ENCODE measurements at regions not wholly inside any gene's neighbourhood (a gene's known extent, or its start where the extent isn't known, plus 50 kb on each side); places are given as distances from the start of the nearest gene placed in this dataset.

- TF ChIP-seq GATA2 (IDR thresholded peaks at IDR 0.05; ENCODE audit: low read depth, low read length) (no peak), GATA3 (IDR thresholded peaks at IDR 0.05; ENCODE audit: low read depth, low read length) (no peak)
Observed at GRCh38 chr16:87096746-87097333, 220.4 kb downstream of the C16orf95 start.
